RWPE2 (cell line): ENCODE measurements at regions not wholly inside any gene's neighbourhood (a gene's known extent, or its start where the extent isn't known, plus 50 kb on each side); places are given as distances from the start of the nearest gene placed in this dataset.

Experiments
- ATAC-seq: fragments of 200-7000 bp; cut with Tn5 transposase; 3 replicates; pipeline ENCODE4 v1.9.1; 2021; ENCODE audit warnings: low read depth
- DNase-seq: peaks from one replicate; pipeline ENCODE4 v3.0.0-alpha.2; 2020; ENCODE audit warnings: low spot score
- H3K27ac ChIP-seq: fragments of 450-650 bp; 2 replicates; pipeline ENCODE4 v1.5.1; 2017; ENCODE audit warnings: mild to moderate bottlenecking; ENCODE audit not compliant: poor library complexity, severe bottlenecking
- H3K27me3 ChIP-seq: fragments of 250-450 bp; sonication (Bioruptor Pico); 2 replicates; pipeline ENCODE4 v1.5.1; 2021; ENCODE audit warnings: mild to moderate bottlenecking, moderate library complexity; ENCODE audit not compliant: insufficient read depth, poor library complexity, severe bottlenecking
- H3K36me3 ChIP-seq: fragments of 250-450 bp; sonication (Bioruptor Pico); 2 replicates; pipeline ENCODE4 v1.5.1; 2020; ENCODE audit warnings: low read depth, mild to moderate bottlenecking, moderate library complexity
- H3K4me1 ChIP-seq: fragments of 250-450 bp; sonication (Bioruptor Pico); 2 replicates; pipeline ENCODE4 v1.5.1; 2021; ENCODE audit warnings: mild to moderate bottlenecking, moderate library complexity; ENCODE audit not compliant: insufficient read depth, poor library complexity, severe bottlenecking
- H3K4me3 ChIP-seq: fragments of 250-450 bp; sonication (Bioruptor Pico); 2 replicates; pipeline ENCODE4 v1.5.1; 2021; ENCODE audit warnings: mild to moderate bottlenecking, moderate library complexity; ENCODE audit not compliant: severe bottlenecking
- H3K9me3 ChIP-seq: fragments of 250-450 bp; sonication (Bioruptor Pico); 2 replicates; pipeline ENCODE4 v1.5.1; 2021; ENCODE audit warnings: mild to moderate bottlenecking, moderate library complexity; ENCODE audit not compliant: severe bottlenecking
- TF ChIP-seq, protein P1 (sequence below): fragments of 450-650 bp; IDR thresholded peaks from one replicate; pipeline ENCODE4 v1.5.1; 2017; ENCODE audit warnings: mild to moderate bottlenecking, moderate library complexity; ENCODE audit not compliant: poor library complexity, severe bottlenecking

DNA sequence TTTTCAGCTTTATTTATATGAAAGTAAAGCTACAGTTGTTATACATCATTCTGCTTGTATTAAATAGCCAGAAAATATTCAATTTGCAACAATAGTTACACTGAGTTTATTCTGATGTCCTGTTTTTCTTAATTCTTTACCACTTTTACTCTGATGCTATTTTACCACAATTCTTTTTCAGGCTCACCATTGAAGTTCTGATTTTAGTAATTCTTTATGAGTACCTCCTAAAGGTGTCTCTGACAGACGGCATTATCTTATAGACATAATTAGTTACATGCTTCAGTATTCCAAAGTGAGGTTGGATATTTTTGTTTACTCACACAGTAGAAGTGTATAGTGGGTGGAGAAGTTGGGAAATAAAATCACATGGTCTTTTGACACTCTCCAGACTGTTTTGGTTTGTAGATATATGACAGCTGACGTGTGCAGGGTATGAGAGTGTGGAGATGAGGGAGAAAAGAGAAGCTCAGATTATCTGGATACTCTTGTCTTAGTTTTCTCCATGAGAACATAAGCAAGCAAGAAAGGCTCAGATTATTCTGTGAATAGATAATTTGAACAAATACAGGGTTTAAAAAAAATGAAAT is 97.4 kb downstream of the FBXO4 start:
- Histone ChIP-seq H3K36me3 (no peaks in the 10 kb centered on the region), H3K4me3 (no peak overlapping the region), H3K4me1 (no peaks in the 10 kb centered on the region), H3K27ac (no peak overlapping the region), H3K9me3 (no peaks in the 10 kb centered on the region), H3K27me3 (peaks cover under 1% of the 10 kb centered on the region)
- TF ChIP-seq, protein P1, sequence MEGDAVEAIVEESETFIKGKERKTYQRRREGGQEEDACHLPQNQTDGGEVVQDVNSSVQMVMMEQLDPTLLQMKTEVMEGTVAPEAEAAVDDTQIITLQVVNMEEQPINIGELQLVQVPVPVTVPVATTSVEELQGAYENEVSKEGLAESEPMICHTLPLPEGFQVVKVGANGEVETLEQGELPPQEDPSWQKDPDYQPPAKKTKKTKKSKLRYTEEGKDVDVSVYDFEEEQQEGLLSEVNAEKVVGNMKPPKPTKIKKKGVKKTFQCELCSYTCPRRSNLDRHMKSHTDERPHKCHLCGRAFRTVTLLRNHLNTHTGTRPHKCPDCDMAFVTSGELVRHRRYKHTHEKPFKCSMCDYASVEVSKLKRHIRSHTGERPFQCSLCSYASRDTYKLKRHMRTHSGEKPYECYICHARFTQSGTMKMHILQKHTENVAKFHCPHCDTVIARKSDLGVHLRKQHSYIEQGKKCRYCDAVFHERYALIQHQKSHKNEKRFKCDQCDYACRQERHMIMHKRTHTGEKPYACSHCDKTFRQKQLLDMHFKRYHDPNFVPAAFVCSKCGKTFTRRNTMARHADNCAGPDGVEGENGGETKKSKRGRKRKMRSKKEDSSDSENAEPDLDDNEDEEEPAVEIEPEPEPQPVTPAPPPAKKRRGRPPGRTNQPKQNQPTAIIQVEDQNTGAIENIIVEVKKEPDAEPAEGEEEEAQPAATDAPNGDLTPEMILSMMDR = no peak
- ATAC-seq = no peak
- no peak for DNase-seq

DNA sequence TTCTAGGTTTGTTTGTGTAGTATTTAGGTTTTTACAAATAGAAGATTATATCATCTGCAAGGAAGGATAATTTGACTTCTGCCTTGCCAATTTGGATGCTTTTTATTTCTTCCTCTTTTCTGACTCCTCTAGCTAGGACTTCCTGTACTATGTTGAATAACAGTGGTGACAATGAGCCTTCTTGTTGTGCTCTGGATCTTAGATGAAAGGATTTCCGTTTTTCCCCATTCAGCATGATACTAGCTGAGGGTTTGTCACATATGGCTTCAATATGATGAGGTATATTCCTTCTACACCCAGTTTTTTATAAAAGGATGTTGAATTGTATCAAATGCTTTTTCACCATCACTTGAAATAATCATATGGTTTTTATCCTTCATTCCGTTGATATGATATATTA is 101.4 kb downstream of the FBXO4 start:
- H3K9me3 ChIP-seq = no peaks in the 10 kb centered on the region
- no peak overlapping the region for H3K4me3 ChIP-seq
- H3K27ac ChIP-seq = no peak overlapping the region
- no peak for DNase-seq
- H3K36me3 ChIP-seq = no peaks in the 10 kb centered on the region
- TF ChIP-seq, protein P1 = no peak
- no peaks in the 10 kb centered on the region for H3K4me1 ChIP-seq
- peaks cover 12% of the 10 kb centered on the region for H3K27me3 ChIP-seq
- ATAC-seq = no peak

DNA sequence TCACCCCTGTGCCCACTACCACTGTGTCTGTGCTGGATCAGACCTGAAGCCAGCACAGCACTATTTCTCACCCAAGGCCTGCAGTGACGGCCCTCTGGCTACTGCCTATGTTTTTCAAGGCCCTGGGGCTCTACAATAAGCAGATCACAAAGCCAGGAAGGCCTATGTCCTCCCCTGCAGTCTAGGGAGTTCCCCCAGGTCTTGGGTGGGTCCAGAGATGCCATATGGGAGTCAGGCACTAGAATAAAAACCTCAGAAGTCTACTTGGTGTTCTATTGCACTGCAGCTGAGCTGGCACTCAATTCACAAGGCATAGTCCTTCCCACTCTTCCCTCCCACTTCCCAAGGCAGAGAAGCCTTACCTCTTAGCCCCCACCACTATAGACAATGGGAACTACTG is 107.1 kb downstream of the FBXO4 start:
- Histone ChIP-seq H3K9me3 (no peaks in the 10 kb centered on the region), H3K27me3 (peaks cover 12% of the 10 kb centered on the region)
- ATAC-seq = no peak

DNA sequence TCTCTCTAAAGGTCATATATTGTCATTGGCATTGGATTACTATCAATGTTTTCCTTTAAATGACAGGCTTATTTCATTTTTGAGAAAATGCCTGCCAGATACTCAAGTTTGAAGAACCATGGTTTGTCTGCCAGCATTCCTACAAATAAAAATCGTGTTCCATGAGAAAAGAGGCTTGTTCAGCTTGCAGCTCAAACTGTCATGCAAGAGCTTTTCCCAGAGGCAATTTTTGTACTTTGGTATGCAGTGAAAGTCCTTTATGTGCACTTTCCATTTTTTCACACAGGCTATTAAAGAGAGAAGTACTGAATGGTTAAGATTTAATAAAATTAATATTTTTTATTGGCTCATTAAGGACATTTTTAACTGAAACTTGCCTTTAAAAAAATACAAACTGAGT is 110.4 kb downstream of the FBXO4 start:
- no peak overlapping the region for H3K27ac ChIP-seq
- no peaks in the 10 kb centered on the region for H3K4me1 ChIP-seq
- no peak overlapping the region for H3K4me3 ChIP-seq
- no peak for DNase-seq
- no peak for ATAC-seq
- H3K36me3 ChIP-seq = no peaks in the 10 kb centered on the region
- peaks cover 5% of the 10 kb centered on the region for H3K27me3 ChIP-seq
- TF ChIP-seq, protein P1 = no peak
- no peaks in the 10 kb centered on the region for H3K9me3 ChIP-seq

More for the DNA sequence above, 107.1 kb downstream of the FBXO4 start:
- DNase-seq = no peak
- TF ChIP-seq, protein P1 = no peak
- H3K4me3 ChIP-seq = no peak overlapping the region
- no peaks in the 10 kb centered on the region for H3K36me3 ChIP-seq
- no peak overlapping the region for H3K27ac ChIP-seq
- H3K4me1 ChIP-seq = no peaks in the 10 kb centered on the region

DNA sequence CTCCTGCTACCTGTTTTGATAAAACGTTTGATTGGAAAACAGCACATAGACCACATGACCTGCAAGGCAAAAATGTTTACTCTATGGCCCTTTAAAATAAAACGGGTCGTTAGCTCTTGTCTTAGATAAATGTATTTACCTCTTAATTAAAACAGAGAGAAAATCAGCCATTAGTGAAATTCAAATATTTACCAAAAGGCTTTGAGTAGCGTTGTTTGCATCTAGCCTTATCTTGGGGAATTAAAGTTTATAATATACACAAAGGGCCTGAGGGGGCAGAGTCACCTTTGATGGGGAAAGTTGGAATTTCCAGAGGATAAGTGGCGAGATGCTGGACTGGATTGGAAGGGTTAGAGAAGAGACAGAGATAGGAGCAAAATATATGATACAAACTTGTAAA is 111.3 kb downstream of the FBXO4 start:
- no peaks in the 10 kb centered on the region for H3K36me3 ChIP-seq
- no peak overlapping the region for H3K27ac ChIP-seq
- H3K27me3 ChIP-seq = peaks cover 11% of the 10 kb centered on the region
- no peaks in the 10 kb centered on the region for H3K9me3 ChIP-seq
- H3K4me1 ChIP-seq = no peaks in the 10 kb centered on the region
- ATAC-seq = no peak
- TF ChIP-seq, protein P1 = no peak
- no peak for DNase-seq
- no peak overlapping the region for H3K4me3 ChIP-seq
